ENCODE measurements at regions not wholly inside any gene's neighbourhood (a gene's known extent, or its start where the extent isn't known, plus 50 kb on each side); places are given as distances from the start of the nearest gene placed in this dataset.

- no peak overlapping the region for H3K18ac ChIP-seq (ENCODE audit: insufficient read length, low read depth, low read length)
- no peak overlapping the region for H3K4me2 ChIP-seq (ENCODE audit: insufficient read depth, insufficient read length, low read length)
- no peaks in the 10 kb centered on the region for H3K4me1 ChIP-seq (ENCODE audit: insufficient read depth, low read length)
- no peaks in the 10 kb centered on the region for H3K23me2 ChIP-seq (ENCODE audit: insufficient read length, low read depth, low read length, poor library complexity, severe bottlenecking)
- no peak overlapping the region for H3T11ph ChIP-seq (ENCODE audit: low read length)
- H3K27me3 ChIP-seq (ENCODE audit: insufficient read depth, low read length), result no peaks in the 10 kb centered on the region
- WGBS (ENCODE audit: extremely low coverage, insufficient read length, low lambda C conversion rate), result no CpG with 5 or more reads among the region's 3 CpGs
- no peak for DNase-seq
- H2BK20ac ChIP-seq (ENCODE audit: low read depth, low read length, poor library complexity, severe bottlenecking), result no peak overlapping the region
- H3K36me3 Mint-ChIP-seq (ENCODE audit: insufficient read depth in 1 of 3, low read depth in 3 of 3), result peaks cover 0 to 21% (median 0%) of the 10 kb centered on the region in 3 experiments; a peak in 4 of 7 replicates
- no peak overlapping the region for H3K56ac ChIP-seq (ENCODE audit: insufficient read length, low read depth, low read length)
- H4K5ac ChIP-seq (ENCODE audit: insufficient read length, low read depth, low read length), result no peak overlapping the region
- no peak overlapping the region for H2BK120ac ChIP-seq (ENCODE audit: low read depth, low read length, poor library complexity, severe bottlenecking)
- no peak overlapping the region for H2AFZ ChIP-seq (ENCODE audit: low read length)
- no peak overlapping the region for H4K8ac ChIP-seq (replicated peaks; ENCODE audit: insufficient read length, low read depth, low read length)
- H3K79me1 ChIP-seq (ENCODE audit: insufficient read depth, low read depth, low read length, poor library complexity, severe bottlenecking), result no peaks in the 10 kb centered on the region
- H3K4me1 Mint-ChIP-seq, result no peaks in the 10 kb centered on the region
- H3K4me3 Mint-ChIP-seq, result no peak overlapping the region
- no peak for TF ChIP-seq CTCF (conservative IDR thresholded peaks at IDR 0.05)
- no peak overlapping the region for H3K9ac ChIP-seq (ENCODE audit: extremely low read depth, insufficient read length, low read length)
- H3K9me3 Mint-ChIP-seq, result peaks cover 22 to 26% of the 10 kb centered on the region in 2 experiments
- H3K9me3 ChIP-seq (ENCODE audit: control insufficient read depth, low read depth, low read length), result no peaks in the 10 kb centered on the region
- no peak overlapping the region for H3K14ac ChIP-seq (ENCODE audit: insufficient read depth, low read length)
- no peaks in the 10 kb centered on the region for H3K27me3 Mint-ChIP-seq (ENCODE audit: low read depth)
- no peak overlapping the region for H3K27ac ChIP-seq (ENCODE audit: insufficient read length, low read depth, low read length)
- no peak overlapping the region for H2AK5ac ChIP-seq (ENCODE audit: insufficient read length, low read length)
- no peak overlapping the region for H2BK5ac ChIP-seq (ENCODE audit: insufficient read length, low read length)
- H4K91ac ChIP-seq (ENCODE audit: insufficient read length, low read depth, low read length), result no peak overlapping the region
- H4K20me1 ChIP-seq (ENCODE audit: control insufficient read depth, insufficient read depth, insufficient read length), result no peaks in the 10 kb centered on the region
- H2BK15ac ChIP-seq (ENCODE audit: low read depth, low read length), result no peak overlapping the region
- H3K27ac Mint-ChIP-seq, result no peak overlapping the region
- H3K4ac ChIP-seq (ENCODE audit: low read depth, low read length), result no peak overlapping the region
- H3K23ac ChIP-seq (ENCODE audit: insufficient read length, low read depth, low read length), result no peak overlapping the region
- H2BK12ac ChIP-seq (ENCODE audit: insufficient read length, low read depth, low read length), result no peak overlapping the region
- no peaks in the 10 kb centered on the region for H3K79me2 ChIP-seq (ENCODE audit: insufficient read depth, low read length)
Measured at GRCh38 chr6:81978230-81978629, 225.7 kb upstream of the TENT5A start.

Data from H9 (cell line).